Mucosa of descending colon (tissue), 3 donors: ENCODE measurements at regions not wholly inside any gene's neighbourhood (a gene's known extent, or its start where the extent isn't known, plus 50 kb on each side); places are given as distances from the start of the nearest gene placed in this dataset.

Experiments
- ATAC-seq: fragments of 200-7000 bp; cut with Tn5 transposase; one replicate; pipeline ENCODE4 v1.9.1; 2020; ENCODE audit warnings: mild to moderate bottlenecking, moderate library complexity
- DNase-seq, 3 donors: peaks; one replicate each; pipeline ENCODE4 v3.0.0-alpha.2; 2020
- H3K36me3 ChIP-seq: fragments of 200-600 bp; one replicate; pipeline ENCODE4 v1.8.0; 2021; ENCODE audit warnings: low read depth, mild to moderate bottlenecking
- H3K4me1 ChIP-seq: fragments of 200-600 bp; one replicate; pipeline ENCODE4 v1.8.0; 2021; ENCODE audit warnings: low read depth, mild to moderate bottlenecking
- H3K4me3 ChIP-seq: fragments of 200-600 bp; one replicate; pipeline ENCODE4 v1.8.0; 2021; ENCODE audit warnings: mild to moderate bottlenecking
- H3K9me3 ChIP-seq: fragments of 200-600 bp; one replicate; pipeline ENCODE4 v1.8.0; 2021; ENCODE audit warnings: mild to moderate bottlenecking
- CTCF ChIP-seq: fragments of 200-600 bp; IDR thresholded peaks from one replicate; pipeline ENCODE4 v1.8.0; 2022; ENCODE audit warnings: antibody characterized with exemption, mild to moderate bottlenecking
- intact Hi-C, 2 donors: fragments of 100-400 bp; cut with DNase I in 1 of 2; cut with micrococcal nuclease in 1 of 2; formaldehyde crosslinking; loops; one replicate each; pipeline versions ENCODE4 v1.11.0 to v1.11.1; 2022; cut with DNase I, micrococcal nuclease
- donor health status: DM: no; HTN: no; CAD: no; lungs with moderate emphysema.
- donor health status: DM: no; HTN: no; CAD: no.
- donor health status: DM: no; HTN: yes; CAD: no.

GRCh38 chr9:29799227-29799626 is 2225.9 kb upstream of the C9orf72 start:
- Histone ChIP-seq H3K9me3 (no peaks in the 10 kb centered on the region), H3K36me3 (no peaks in the 10 kb centered on the region), H3K4me1 (no peaks in the 10 kb centered on the region), H3K4me3 (no peak overlapping the region)
- TF ChIP-seq CTCF = no peak
- ATAC-seq (no peak), DNase-seq (no peak)
- intact Hi-C loops = no loop called here

GRCh38 chr9:29800821-29801220 is 2227.5 kb upstream of the C9orf72 start:
- TF ChIP-seq CTCF = no peak
- Histone ChIP-seq H3K36me3 (no peaks in the 10 kb centered on the region), H3K4me3 (no peak overlapping the region), H3K4me1 (no peaks in the 10 kb centered on the region), H3K9me3 (no peaks in the 10 kb centered on the region)
- DNase-seq (no peak), ATAC-seq (no peak)
- intact Hi-C loops = no loop called here

DNA sequence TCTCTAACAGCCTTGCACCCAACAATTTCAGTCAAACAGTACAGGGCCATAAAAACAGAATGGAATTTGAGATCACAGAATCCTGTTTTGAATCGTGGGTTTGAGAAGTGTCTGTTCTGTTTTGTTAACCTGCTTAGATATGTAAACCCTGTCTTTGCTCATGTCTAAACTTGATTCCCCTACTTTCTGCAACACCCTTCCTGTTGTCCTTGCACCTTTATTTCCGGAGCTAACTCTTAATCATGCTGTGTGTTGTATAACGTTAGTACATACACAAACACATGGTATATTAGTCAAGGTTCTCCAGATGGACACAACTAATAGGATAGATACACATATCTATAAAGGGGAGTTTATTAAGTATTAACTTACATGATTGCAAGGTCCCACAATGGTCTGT is 2229.2 kb upstream of the C9orf72 start:
- intact Hi-C loops = no loop called here
- no peaks in the 10 kb centered on the region for H3K4me1 ChIP-seq
- no peaks in the 10 kb centered on the region for H3K9me3 ChIP-seq
- H3K4me3 ChIP-seq = no peak overlapping the region
- H3K36me3 ChIP-seq = no peaks in the 10 kb centered on the region
- no peak for DNase-seq
- ATAC-seq = no peak
- TF ChIP-seq CTCF = no peak

- peaks cover 6% of the 10 kb centered on the region for H3K9me3 ChIP-seq
- DNase-seq (no peak), ATAC-seq (no peak)
- intact Hi-C loops = no loop called here
- no peaks in the 10 kb centered on the region for H3K36me3 ChIP-seq
- no peaks in the 10 kb centered on the region for H3K4me1 ChIP-seq
- H3K4me3 ChIP-seq = no peak overlapping the region
- no peak for TF ChIP-seq CTCF
These were observed 2233.8 kb upstream of the C9orf72 start for GRCh38 chr9:29806937-29807618.

DNA sequence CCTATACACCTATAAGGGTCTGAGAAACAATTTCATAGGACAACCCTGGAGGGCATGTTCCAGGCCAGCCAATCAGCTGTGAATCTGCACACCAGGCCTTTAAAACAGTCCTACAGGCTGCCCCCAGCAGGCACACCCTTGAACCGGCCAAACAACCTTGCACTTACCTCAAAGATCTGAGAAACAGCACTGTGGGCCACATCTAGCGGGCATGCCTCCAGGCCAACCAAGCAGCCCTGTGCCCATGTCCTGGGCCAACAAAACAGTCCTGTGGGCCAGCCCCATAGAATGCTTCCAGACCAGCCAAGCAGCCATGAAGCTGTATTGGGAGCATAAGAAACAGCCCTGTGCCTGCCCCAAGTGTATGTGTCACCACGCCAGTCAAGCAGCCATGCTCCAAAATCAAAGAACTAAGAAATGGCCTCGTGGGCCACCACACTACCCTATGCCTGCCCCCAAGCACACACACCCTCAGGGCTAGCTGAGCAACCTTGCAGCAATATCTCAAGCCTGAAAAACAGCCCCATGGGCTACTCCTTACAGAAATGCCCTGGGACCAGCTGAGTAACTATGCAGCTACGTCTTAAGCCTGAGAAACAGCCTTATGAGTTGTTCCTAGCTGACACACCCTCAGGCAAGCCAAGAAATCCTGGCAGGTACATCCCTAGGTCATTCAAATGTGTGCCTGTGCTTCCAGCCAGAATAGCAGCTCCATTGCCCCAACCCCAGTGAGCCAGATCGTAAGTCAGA is 2243.8 kb upstream of the C9orf72 start:
- Histone ChIP-seq H3K36me3 (no peaks in the 10 kb centered on the region), H3K4me3 (no peak overlapping the region), H3K4me1 (no peaks in the 10 kb centered on the region), H3K9me3 (peaks cover 13% of the 10 kb centered on the region)
- ATAC-seq (no peak), DNase-seq (no peak)
- intact Hi-C loops = no loop called here
- TF ChIP-seq CTCF = no peak
